Adrenal gland (tissue), 9 donors: ENCODE measurements at regions not wholly inside any gene's neighbourhood (a gene's known extent, or its start where the extent isn't known, plus 50 kb on each side); places are given as distances from the start of the nearest gene placed in this dataset.

Experiments
- DNase-seq, 7 donors: peaks; one replicate each; pipeline ENCODE4 v3.0.0-alpha.2; 2019 to 2020
- H3K27ac ChIP-seq, 5 donors: fragments of 200-600 bp; sonication (generic) in 4 of 5; 1 replicate in 3 of 5; 2 replicates in 2 of 5; pipeline versions ENCODE4 v1.5.1 to v1.8.0; 2016 to 2020; ENCODE audit warnings: mild to moderate bottlenecking in 1 of 5
- H3K27me3 ChIP-seq: fragments of 200-600 bp; 2 replicates; pipeline ENCODE4 v1.8.0; 2021
- H3K36me3 ChIP-seq, 2 donors: fragments of 200-600 bp; replicated peaks in 1 of 2; 1 replicate in 1 of 2; 2 replicates in 1 of 2; pipeline versions ENCODE4 v1.5.1 to v1.8.0; 2018 to 2022
- H3K4me1 ChIP-seq, 2 donors: fragments of 200-600 bp; replicated peaks in 1 of 2; 1 replicate in 1 of 2; 2 replicates in 1 of 2; pipeline versions ENCODE4 v1.5.1 to v1.8.0; 2018 to 2021
- H3K4me3 ChIP-seq, 4 donors: fragments of 200-600 bp; sonication (generic) in 3 of 4; one replicate each; pipeline ENCODE4 v1.5.1; 2016 to 2018
- H3K9me3 ChIP-seq, 3 donors: fragments of 200-600 bp; sonication (generic) in 1 of 3; replicated peaks in 1 of 3; 1 replicate in 2 of 3; 2 replicates in 1 of 3; pipeline versions ENCODE4 v1.5.1 to v1.8.0; 2016 to 2021
- POLR2A ChIP-seq, 2 donors: fragments of 450-650 bp; IDR thresholded peaks; one replicate each; pipeline ENCODE4 v1.6.1; 2017; ENCODE audit warnings: antibody characterized with exemption in 2 of 2, mild to moderate bottlenecking in 2 of 2, moderate library complexity in 1 of 2
- WGBS, 4 donors: extraction: QIAGEN DNeasy Blood & Tissue Kit in 2 of 4; methylation state at CpG; one replicate each; pipeline versions ENCODE4 v1.1.5 to v1.1.7; 2013 to 2017; 5-methylcytosine and 5-hydroxymethylcytosine counted together
- intact Hi-C, 2 donors: fragments of 100-400 bp; cut with DNase I; formaldehyde crosslinking; loops; one replicate each; pipeline versions ENCODE4 v1.14.1 to v1.15.0; 2022 to 2023
- TF ChIP-seq, protein P1 (sequence below), 6 experiments: fragments of 450-650 bp in 4 of 6; fragments of 200-600 bp in 2 of 6; sonication (generic) in 1 of 6; IDR thresholded peaks; 1 replicate in 5 of 6; 2 replicates in 1 of 6; pipeline versions ENCODE4 v1.5.1 to v1.8.0; 2016 to 2021; ENCODE audit warnings: antibody characterized with exemption in 6 of 6, mild to moderate bottlenecking in 2 of 6, moderate library complexity in 1 of 6
- donor health status: healthy with polysubstance abuse.
- donor health status: Bipolar disorder and iron deficiency.
- donor health status: DM: yes; HTN: yes; CAD: no.
- donor health status: DM: no; HTN: no; CAD: no.
- donor health status: DM: no; HTN: no; CAD: no.

DNA sequence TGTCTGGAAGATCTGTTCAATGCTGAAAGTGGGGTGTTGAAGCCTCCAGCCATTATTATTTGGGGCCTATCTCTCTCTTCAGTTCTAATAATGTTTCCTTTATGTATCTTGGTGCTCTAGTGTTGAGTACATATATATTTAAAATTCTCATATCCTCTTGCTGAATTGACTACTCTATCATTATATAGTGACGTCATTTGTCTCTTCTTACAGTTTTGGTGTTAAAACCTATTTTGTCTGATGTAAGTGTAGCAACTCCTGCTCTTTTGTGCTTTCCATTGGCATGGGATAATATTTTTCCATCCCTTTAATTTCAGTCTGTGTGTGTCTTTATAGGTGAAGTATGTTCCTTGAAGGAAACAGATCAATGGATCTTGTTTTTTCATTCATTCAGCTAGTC is 446.0 kb downstream of the FAM47A start:
- Histone ChIP-seq H3K27ac (no peak overlapping the region), H3K36me3 (no peaks in the 10 kb centered on the region), H3K4me3 (no peak overlapping the region), H3K27me3 (no peaks in the 10 kb centered on the region), H3K9me3 (no peaks in the 10 kb centered on the region), H3K4me1 (no peaks in the 10 kb centered on the region)
- no peak for DNase-seq
- 52 to 86% (median 63%) methylated on average over 1 of the region's 1 CpG for WGBS, 4 donors
- TF ChIP-seq POLR2A (IDR thresholded peaks at IDR 0.05): no peak
- TF ChIP-seq, protein P1, sequence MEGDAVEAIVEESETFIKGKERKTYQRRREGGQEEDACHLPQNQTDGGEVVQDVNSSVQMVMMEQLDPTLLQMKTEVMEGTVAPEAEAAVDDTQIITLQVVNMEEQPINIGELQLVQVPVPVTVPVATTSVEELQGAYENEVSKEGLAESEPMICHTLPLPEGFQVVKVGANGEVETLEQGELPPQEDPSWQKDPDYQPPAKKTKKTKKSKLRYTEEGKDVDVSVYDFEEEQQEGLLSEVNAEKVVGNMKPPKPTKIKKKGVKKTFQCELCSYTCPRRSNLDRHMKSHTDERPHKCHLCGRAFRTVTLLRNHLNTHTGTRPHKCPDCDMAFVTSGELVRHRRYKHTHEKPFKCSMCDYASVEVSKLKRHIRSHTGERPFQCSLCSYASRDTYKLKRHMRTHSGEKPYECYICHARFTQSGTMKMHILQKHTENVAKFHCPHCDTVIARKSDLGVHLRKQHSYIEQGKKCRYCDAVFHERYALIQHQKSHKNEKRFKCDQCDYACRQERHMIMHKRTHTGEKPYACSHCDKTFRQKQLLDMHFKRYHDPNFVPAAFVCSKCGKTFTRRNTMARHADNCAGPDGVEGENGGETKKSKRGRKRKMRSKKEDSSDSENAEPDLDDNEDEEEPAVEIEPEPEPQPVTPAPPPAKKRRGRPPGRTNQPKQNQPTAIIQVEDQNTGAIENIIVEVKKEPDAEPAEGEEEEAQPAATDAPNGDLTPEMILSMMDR (IDR thresholded peaks at IDR 0.05): no peak
- intact Hi-C loops: no loop called here
